Eye (tissue), 1 donor: ENCODE measurements at regions not wholly inside any gene's neighbourhood (a gene's known extent, or its start where the extent isn't known, plus 50 kb on each side); places are given as distances from the start of the nearest gene placed in this dataset.

Experiments
- DNase-seq: peaks from one replicate; pipeline ENCODE4 v3.0.0-alpha.2; 2015

- DNase-seq: no peak
These were observed 100.7 kb upstream of the FAM9C start for GRCh38 chrX:13144927-13145655.

- no peak for DNase-seq
These were observed 98.5 kb upstream of the FAM9C start for GRCh38 chrX:13142891-13143290.

DNA sequence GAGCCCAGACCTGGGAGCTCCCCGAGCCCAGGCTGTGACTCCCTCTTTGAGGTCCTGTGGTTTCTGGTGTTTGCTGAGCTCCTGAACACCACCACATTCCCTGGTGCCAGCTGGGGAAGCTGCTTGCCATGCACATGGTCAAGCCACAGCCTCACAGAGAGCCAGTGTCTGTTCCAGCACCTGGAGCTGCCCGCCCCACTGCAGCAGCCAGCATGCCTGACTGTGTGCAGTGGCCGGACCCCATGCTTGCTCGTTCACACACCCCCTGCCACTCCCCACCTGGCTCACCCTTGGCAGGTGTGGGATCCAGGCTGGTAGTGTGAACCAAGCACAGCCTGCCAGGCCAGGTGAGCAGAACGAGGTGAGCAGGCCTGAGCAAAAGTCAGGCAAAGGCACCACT, 95.6 kb upstream of the FAM9C start:
- DNase-seq: no peak

- no peak for DNase-seq
These were observed 87.1 kb upstream of the FAM9C start for GRCh38 chrX:13131396-13132137.

- no peak for DNase-seq
These were observed 86.4 kb upstream of the FAM9C start for GRCh38 chrX:13130816-13131215.

GRCh38 chrX:13128104-13128503, 83.7 kb upstream of the FAM9C start:
- DNase-seq: no peak

DNA sequence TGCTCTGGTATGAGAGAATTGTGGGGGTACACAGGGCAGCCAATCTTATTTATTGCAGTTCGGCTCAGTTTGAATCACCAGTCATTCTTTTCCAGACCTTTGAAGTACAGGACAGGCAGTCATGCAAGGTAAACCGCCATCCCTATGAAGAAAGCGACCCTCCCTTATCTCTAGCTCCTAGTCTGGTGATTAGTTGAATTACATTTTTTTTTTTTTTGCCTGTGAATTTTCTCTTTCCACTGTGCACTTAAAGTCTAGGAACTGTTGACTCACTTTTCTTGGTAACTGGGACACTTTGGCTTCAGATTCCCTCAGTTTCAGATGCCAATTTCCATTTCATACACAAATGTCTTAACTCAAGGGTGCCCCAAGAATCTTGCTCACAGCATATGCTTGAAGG, 82.4 kb upstream of the FAM9C start:
- DNase-seq: no peak

DNA sequence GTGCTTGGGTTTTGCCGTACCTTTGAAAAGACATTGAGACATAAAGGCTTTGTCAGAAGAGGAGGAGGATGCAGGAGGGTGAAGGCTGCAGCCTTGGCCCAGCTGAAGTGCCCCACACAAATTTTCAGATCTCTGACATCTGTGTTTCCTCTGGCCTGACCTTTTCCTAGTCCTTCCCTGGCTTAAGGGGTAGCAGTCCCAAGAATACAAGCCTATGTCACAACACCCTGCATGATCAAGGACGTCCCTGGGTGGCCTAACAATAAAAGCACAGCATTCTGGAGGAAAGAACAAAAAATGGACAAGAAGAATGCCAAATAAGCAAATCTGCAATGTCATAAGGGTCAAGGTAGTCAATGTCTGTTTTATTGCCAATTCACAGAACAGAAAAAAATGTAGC, 80.8 kb upstream of the FAM9C start:
- DNase-seq: no peak

DNA sequence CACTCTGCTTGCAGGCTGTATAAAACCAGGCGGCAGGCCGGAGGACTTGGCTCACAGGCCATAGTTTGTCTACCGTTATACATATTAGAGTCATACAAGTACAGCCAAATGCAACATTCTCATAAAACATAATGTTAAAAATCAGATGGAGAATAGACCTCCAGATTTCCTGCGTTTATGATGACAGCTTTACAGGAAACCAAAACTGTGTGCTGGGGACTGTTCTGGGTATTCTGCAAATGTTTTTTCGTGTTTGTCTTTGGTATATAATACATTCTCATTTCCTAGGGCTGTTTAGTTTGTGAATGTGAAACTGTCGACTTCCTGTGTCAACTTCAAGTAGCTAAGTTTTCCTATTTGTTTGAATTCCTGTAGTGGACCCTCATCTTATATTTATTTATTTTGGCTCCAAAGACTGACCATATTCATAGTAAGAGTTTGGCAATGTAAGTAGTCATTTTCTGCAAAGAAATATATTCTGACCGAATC, 79.5 kb upstream of the FAM9C start:
- DNase-seq: no peak

- DNase-seq: no peak
These were observed 78.9 kb upstream of the FAM9C start for GRCh38 chrX:13123247-13123856.

DNA sequence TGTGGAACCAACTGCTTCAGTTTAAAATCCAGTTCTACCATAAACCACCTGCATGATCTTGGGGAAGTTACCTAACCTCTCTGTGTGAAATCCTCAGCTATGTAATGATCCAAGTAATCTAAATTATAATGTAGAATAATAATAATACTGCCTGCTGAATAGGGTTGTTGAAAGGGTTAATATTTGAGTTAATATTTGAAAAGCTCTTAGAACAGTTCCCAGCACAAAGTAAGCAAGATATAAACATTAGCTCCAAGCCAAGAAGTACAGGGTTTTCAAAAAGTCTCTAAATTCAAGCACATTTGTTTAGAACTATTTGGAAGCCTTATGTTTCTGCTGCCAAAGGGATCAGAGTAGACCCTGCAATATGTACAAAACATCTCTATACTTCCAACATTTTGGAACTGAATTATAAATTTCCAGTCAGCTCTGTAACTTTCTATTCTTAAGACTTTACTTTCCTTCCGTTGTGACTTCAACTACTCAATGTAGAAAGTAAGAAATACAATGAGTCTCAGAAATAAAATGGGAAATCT, 76.7 kb upstream of the FAM9C start:
- peak; percentile 23 for DNase-seq

- no peak for DNase-seq
These were observed 75.6 kb upstream of the FAM9C start for GRCh38 chrX:13120017-13120416.

DNA sequence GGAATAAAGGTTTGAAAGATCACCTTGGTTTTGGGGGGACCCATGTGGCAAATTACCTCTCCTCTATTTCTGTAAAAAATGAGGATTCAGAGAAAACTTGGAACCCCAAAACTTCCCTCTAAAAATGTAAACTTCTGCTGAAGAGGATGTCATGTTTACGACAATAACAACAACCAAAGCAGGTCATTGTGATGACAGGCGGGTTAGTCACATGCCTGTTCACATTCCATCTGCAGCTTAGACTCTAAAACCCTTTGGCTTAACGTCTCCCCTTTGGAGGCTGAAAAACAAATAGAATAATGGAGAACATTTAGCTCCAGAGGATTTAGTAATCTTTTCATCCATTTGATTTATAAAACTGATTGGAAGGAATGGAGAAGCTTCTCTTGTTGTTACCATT, 75.0 kb upstream of the FAM9C start:
- no peak for DNase-seq

DNA sequence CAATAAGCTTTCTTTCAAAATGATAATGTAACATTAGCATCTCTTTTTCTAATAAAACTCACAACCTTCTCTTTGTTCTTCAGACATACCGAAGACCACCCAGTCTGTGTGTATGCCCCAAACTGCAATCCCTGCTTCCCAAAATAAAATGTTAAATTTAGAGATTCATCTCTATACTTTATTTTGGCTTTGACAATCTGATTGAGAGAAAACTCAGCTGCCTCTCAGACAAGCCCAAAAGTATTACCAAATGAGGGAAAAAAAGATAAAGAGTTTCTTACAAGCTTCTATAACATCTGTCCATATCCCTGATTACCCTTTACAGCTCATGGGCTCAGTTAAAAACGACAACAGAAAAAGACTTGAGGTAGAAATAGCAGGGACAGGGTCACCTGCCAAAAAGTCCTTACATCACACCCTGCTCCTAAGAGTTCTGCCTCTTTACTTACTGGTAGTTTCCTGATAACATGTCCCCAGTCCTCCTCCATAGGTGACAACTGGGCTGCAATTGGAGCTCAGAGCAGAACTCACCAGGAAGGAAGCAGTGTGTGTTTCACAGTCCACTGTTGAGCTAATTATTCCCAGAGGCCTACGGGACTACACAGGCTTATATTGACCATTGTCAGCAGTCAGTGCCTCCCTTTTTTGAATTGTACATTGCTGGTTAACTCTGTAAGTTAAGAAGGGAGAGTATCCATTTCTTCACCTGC, 70.9 kb upstream of the FAM9C start:
- DNase-seq: no peak

DNA sequence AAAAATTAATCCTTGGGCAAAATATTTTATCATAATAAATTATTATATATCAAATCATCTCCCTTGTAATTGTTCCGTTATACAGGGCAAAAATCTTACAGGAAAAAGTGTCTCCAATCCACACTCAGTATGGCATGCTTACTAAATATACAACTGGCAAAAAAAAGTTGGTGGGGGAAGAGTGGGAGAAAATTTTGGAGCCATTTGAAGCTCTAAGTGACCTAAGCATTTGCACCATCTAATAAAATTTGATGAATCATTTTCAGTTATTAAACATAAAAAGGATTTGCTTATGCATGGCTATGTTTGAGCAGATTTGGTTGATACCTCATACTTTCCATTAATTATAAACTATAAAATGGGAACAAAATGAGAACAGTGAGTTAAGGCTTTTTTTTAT, 68.1 kb upstream of the FAM9C start:
- DNase-seq: no peak

DNA sequence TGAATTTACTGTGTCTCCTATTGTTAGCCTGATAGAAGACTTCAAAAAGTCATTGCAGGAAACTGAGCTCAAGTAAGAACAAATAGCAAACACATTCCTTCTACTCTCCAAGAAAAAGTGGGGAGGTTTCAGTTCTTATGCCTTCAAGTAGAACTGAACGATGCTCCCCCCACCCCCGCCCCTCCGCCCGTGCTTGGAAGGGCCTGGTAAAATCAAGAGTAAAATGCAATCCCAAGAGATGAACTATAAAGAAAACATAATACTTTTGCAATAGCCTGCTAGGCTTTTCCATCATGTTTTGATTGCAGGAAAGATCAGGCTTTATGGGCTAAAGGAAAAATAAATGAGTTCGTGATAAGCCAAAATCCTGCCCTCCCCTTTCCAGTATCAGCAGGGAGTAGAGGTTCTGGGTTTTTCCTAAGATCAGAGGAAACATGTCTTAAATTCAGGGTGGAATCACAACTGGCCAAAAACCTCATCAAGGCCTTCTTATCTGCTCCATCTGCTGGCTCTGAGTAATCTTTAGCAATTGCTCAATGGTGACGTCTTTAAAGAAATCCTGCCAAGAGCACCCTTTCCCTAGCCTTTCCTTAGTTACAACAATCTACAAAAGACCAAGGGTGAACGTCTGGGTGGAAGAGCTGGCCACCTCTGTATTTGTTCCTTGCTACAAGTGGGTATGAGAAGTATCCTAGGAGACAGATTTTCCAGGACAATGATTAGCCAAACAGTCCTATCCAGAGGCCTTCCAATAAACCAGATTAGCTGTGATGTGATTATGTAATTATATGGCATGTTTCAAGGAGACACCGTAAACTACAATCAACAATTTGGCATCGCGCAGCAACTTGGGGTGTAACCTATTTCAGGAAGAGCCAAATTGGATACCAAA, 66.3 kb upstream of the FAM9C start:
- DNase-seq: peak; percentile 31

GRCh38 chrX:13109817-13110216, 65.4 kb upstream of the FAM9C start:
- DNase-seq: no peak

- DNase-seq: no peak
These were observed 59.5 kb upstream of the FAM9C start for GRCh38 chrX:13103914-13104274.

DNA sequence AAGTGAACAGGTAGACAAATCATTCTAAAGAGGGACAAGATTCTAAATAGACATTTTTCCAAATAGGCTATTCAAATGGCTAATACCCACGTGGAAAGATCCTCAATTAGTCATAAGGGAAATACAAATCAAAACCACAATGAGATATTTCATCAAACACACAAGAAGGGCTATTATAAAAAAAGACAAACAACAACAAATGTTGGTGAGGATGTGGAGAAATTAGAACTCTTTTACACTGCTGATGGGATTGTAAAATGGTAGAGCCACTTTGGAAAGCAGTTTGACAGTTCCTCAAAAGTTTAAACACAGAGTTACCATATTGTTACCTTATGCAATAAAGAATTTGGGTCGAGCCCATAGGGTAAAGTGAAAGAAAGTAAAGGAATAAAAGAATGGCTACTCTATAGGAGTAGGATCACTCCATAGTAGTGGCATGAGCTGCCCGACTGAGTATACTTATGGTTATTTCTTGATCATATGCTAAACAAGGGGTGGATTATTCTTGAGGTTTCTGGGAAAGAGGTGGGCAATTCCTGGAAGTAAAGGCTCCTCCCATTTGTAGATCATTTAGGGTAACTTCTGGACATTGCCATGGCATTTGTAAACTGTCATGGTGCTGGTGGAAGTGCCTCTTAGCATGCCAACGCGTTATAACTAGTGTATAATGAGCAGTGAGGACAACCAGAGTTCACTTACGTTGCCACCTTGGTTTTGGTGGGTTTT, 58.9 kb upstream of the FAM9C start:
- no peak for DNase-seq

DNA sequence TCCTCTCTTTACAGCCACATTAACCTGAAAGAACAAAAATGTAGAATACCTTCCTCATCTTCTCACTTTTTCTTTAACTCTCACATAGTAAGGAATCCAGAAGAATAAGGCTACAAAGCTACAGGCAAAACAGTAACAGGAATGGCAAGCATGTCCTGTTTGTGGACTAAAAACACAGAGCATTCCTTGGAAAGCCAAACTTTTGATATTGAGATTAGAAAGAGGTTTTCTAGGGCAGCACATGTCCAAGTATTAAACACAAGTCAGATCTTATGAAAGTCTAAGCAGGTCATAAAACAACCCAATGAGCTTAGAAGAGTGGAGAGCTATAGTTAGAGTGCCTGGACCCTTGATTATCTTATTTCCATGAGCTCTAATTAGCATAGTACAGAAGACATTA, 58.2 kb upstream of the FAM9C start:
- DNase-seq: no peak

- DNase-seq: no peak
These were observed 57.2 kb upstream of the FAM9C start for GRCh38 chrX:13101441-13102139.
